ENCODE measurements at regions not wholly inside any gene's neighbourhood (a gene's known extent, or its start where the extent isn't known, plus 50 kb on each side); places are given as distances from the start of the nearest gene placed in this dataset.

DNA sequence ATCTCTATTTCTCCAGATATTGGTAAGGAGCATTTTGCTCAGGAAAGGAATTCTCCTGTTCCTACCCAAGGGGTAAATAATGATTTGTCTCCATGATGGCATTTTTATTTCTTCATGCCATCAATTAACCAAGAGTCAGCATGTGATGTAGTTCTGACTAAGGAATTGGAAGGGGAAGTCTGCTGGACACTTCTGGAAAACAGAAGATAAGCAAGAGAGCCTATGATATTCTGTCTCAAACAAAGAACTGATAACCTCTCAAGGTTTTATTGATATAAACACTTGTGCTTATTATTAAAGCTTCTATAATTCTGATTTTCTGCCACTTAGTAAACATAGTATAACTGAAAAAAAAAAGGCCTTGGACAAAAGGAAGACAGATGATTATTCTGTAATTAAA is 673.0 kb upstream of the CHORDC1 start:
- TF ChIP-seq, protein P1, sequence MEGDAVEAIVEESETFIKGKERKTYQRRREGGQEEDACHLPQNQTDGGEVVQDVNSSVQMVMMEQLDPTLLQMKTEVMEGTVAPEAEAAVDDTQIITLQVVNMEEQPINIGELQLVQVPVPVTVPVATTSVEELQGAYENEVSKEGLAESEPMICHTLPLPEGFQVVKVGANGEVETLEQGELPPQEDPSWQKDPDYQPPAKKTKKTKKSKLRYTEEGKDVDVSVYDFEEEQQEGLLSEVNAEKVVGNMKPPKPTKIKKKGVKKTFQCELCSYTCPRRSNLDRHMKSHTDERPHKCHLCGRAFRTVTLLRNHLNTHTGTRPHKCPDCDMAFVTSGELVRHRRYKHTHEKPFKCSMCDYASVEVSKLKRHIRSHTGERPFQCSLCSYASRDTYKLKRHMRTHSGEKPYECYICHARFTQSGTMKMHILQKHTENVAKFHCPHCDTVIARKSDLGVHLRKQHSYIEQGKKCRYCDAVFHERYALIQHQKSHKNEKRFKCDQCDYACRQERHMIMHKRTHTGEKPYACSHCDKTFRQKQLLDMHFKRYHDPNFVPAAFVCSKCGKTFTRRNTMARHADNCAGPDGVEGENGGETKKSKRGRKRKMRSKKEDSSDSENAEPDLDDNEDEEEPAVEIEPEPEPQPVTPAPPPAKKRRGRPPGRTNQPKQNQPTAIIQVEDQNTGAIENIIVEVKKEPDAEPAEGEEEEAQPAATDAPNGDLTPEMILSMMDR (IDR thresholded peaks at IDR 0.05) = no peak
- no peak for TF ChIP-seq POLR2A (IDR thresholded peaks at IDR 0.05)

All from body of pancreas (tissue), 4 donors.